ENCODE measurements at regions not wholly inside any gene's neighbourhood (a gene's known extent, or its start where the extent isn't known, plus 50 kb on each side); places are given as distances from the start of the nearest gene placed in this dataset.

GRCh38 chr17:79155701-79156100 is 81.1 kb downstream of the ENGASE start:
- TF ChIP-seq MAX (IDR thresholded peaks at IDR 0.05; ENCODE audit: low read depth, low read length) (no peak), MYC (IDR thresholded peaks at IDR 0.05; ENCODE audit: low read depth, low read length) (no peak), CTCF (IDR thresholded peaks at IDR 0.05; ENCODE audit: low read depth, low read length) (no peak), POLR2A (IDR thresholded peaks at IDR 0.05; ENCODE audit: extremely low read depth, insufficient read length) (no peak)
- no peak for DNase-seq (ENCODE audit: low read depth)
- H3K4me3 ChIP-seq (ENCODE audit: low read depth, low read length), result no peak overlapping the region

- H3K4me3 ChIP-seq (ENCODE audit: low read depth, low read length), result no peak overlapping the region
- TF ChIP-seq POLR2A (IDR thresholded peaks at IDR 0.05; ENCODE audit: extremely low read depth, insufficient read length), result no peak
- TF ChIP-seq MYC (IDR thresholded peaks at IDR 0.05; ENCODE audit: low read depth, low read length), result no peak
- no peak for TF ChIP-seq CTCF (IDR thresholded peaks at IDR 0.05; ENCODE audit: low read depth, low read length)
- no peak for TF ChIP-seq MAX (IDR thresholded peaks at IDR 0.05; ENCODE audit: low read depth, low read length)
- DNase-seq (ENCODE audit: low read depth), result no peak
Observed at GRCh38 chr17:79154951-79155585, 80.4 kb downstream of the ENGASE start.

- TF ChIP-seq CTCF (IDR thresholded peaks at IDR 0.05; ENCODE audit: low read depth, low read length) (no peak), MYC (IDR thresholded peaks at IDR 0.05; ENCODE audit: low read depth, low read length) (no peak), POLR2A (IDR thresholded peaks at IDR 0.05; ENCODE audit: extremely low read depth, insufficient read length) (no peak), MAX (IDR thresholded peaks at IDR 0.05; ENCODE audit: low read depth, low read length) (no peak)
- no peak overlapping the region for H3K4me3 ChIP-seq (ENCODE audit: low read depth, low read length)
- no peak for DNase-seq (ENCODE audit: low read depth)
Observed at GRCh38 chr17:79154446-79154845, 79.8 kb downstream of the ENGASE start.

GRCh38 chr17:79153367-79154130 is 78.9 kb downstream of the ENGASE start:
- TF ChIP-seq MYC (IDR thresholded peaks at IDR 0.05; ENCODE audit: low read depth, low read length) (no peak), MAX (IDR thresholded peaks at IDR 0.05; ENCODE audit: low read depth, low read length) (no peak), POLR2A (IDR thresholded peaks at IDR 0.05; ENCODE audit: extremely low read depth, insufficient read length) (no peak), CTCF (IDR thresholded peaks at IDR 0.05; ENCODE audit: low read depth, low read length) (no peak)
- no peak overlapping the region for H3K4me3 ChIP-seq (ENCODE audit: low read depth, low read length)
- DNase-seq (ENCODE audit: low read depth), result no peak

GRCh38 chr17:79152636-79153035 is 78.0 kb downstream of the ENGASE start:
- H3K4me3 ChIP-seq (ENCODE audit: low read depth, low read length), result no peak overlapping the region
- no peak for TF ChIP-seq CTCF (IDR thresholded peaks at IDR 0.05; ENCODE audit: low read depth, low read length)
- no peak for TF ChIP-seq MAX (IDR thresholded peaks at IDR 0.05; ENCODE audit: low read depth, low read length)
- no peak for TF ChIP-seq MYC (IDR thresholded peaks at IDR 0.05; ENCODE audit: low read depth, low read length)
- no peak for TF ChIP-seq POLR2A (IDR thresholded peaks at IDR 0.05; ENCODE audit: extremely low read depth, insufficient read length)
- DNase-seq (ENCODE audit: low read depth), result no peak
